GM12872 (cell line): ENCODE measurements at regions not wholly inside any gene's neighbourhood (a gene's known extent, or its start where the extent isn't known, plus 50 kb on each side); places are given as distances from the start of the nearest gene placed in this dataset.

Source experiments
- TF ChIP-seq, protein P1 (sequence below): IDR thresholded peaks from 3 replicates; pipeline ENCODE4 v1.5.1; 2011; ENCODE audit warnings: low read depth, mild to moderate bottlenecking, low read length, moderate library complexity; ENCODE audit not compliant: insufficient read depth

DNA sequence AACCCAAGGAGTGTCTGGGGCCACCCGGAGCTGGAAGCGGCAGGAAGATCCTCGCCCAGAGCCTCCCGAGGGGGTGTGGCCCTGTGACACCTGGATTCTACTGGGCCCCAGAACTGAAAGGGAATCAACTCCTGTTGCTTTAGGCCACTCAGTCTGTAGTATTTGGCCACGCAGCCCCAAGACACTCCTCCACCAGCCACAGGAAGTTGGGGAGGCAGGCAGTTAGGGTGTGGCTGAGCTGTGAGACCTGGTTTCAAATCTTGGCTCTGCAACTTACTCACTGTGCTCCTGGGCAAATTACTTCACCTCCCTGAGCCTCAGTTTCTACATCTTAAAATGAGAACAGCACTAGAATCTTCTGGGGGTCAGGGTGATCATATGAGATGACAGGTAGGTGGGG is 119.8 kb upstream of the PPP1R26 start:
- TF ChIP-seq, protein P1, sequence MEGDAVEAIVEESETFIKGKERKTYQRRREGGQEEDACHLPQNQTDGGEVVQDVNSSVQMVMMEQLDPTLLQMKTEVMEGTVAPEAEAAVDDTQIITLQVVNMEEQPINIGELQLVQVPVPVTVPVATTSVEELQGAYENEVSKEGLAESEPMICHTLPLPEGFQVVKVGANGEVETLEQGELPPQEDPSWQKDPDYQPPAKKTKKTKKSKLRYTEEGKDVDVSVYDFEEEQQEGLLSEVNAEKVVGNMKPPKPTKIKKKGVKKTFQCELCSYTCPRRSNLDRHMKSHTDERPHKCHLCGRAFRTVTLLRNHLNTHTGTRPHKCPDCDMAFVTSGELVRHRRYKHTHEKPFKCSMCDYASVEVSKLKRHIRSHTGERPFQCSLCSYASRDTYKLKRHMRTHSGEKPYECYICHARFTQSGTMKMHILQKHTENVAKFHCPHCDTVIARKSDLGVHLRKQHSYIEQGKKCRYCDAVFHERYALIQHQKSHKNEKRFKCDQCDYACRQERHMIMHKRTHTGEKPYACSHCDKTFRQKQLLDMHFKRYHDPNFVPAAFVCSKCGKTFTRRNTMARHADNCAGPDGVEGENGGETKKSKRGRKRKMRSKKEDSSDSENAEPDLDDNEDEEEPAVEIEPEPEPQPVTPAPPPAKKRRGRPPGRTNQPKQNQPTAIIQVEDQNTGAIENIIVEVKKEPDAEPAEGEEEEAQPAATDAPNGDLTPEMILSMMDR, result no peak

DNA sequence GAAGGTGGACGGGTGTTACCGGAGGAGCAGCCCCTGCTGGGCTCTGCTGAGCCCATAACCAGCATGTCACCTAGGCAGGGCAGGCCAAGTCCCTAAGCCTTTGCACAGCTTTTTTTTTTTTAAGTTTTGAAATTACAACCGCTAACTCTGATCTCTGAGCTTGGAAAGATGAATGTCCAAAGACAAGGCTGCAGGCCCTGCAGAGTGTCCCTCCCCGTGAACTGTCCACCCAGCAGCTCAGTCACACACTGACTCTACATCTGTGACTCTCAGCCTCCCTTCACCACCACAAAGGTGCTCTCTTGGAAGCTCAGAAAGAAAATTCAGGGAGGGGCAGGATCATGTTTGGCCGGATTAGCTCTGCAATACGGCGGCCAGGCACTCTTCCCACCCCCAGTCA is 119.0 kb upstream of the PPP1R26 start:
- TF ChIP-seq, protein P1, result no peak

DNA sequence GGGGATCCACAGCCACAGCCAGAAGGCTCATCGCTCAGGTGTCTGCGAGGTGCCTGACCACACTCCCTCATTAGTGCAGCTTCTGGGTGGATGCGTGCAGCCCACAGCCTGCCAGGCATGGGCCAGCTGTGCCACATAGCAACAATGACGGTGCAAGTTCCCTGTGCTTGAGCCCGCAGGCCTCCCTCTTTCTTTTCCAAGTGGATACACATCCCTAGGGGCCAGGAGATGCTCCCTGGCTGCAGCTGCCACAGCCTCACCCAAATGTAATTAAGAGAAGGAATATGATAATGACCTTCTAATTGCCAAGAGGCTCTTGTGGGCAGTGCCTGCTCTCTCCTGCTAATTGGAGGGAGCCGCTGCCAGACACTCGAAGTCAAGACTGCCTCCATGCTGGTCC is 116.0 kb upstream of the PPP1R26 start:
- TF ChIP-seq, protein P1, result no peak

DNA sequence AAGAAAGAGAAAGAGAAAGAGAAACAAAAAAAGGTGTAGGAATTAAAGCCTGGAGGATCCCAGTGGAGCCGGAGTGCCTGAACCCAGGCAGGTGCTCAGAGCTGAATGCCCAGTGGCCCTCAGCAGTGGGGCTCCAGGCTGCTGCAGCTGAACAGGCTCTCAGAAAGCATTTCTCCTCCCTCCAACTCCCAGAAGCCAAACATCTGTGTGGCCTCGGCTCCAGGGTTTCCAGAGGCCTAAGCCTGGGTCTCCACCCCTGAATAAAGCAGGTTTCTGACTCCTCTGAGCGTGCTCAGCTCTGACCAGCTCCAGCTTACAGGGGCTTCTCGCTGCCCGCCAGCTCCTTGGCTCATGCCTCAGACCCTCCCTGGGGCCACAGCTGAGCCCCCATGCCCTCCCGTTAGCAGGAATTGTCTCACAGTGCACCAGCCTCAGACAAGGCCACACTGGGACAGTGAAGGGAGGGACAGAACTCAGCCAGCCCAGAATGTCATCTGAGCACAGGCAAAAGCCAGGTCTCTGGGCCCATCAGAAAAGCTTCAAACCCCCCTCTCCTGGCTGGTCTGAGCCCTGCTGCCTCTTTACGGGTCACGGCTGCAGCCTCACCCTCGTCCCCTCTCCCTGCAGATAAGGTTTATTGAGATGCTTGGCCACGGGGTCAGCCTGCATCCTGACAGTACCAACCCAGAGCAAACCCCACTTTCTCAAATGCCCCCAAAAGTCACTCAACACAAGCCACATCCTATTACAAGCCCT is 114.4 kb upstream of the PPP1R26 start:
- TF ChIP-seq, protein P1, result no peak

DNA sequence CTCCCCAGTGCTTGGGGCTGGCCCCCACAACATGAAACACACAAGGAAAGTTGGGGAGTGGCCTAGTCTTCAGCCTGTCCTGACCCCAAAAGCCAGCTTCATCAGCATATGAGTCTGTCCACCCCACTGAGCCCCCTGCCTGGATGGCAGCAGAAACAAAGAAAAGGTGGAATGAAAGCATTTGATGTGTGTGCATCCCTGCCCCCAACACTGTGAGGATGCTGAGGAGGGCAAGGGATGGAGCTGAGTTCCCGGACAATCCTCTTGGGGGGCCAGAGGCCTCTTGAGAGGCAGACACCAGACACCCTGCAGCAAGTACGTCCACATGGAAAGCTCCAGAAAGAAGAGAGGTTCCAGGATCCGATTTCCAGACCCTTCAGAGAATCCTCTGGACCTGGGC is 113.5 kb upstream of the PPP1R26 start:
- TF ChIP-seq, protein P1, result no peak

DNA sequence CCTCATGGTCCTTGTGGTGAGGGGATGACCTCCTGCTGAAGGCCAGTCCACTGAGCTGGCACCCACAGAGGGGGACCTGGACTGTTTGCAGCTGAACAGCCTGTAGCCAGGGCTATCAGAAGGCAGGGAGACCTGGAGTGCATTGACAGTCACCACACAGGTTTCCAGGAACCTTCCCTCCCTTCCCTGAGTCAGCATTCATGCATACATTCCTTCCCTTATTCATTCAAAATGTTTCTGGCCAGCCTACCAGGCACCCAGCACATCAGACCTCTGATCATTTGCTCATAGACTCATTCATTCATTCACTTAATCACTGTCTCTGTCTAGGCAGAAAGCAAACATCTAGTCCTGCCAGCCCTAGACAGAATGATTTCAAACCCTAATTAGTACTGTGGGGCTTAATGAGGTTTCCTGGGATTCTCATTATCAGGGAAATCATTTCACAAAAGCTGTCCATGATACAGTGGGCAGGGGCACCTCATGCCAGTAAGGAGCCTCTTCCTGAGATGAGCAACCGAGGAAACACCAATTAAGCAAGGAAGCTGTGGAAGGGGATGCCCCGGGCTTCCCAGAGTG is 110.1 kb upstream of the PPP1R26 start:
- TF ChIP-seq, protein P1, result no peak

DNA sequence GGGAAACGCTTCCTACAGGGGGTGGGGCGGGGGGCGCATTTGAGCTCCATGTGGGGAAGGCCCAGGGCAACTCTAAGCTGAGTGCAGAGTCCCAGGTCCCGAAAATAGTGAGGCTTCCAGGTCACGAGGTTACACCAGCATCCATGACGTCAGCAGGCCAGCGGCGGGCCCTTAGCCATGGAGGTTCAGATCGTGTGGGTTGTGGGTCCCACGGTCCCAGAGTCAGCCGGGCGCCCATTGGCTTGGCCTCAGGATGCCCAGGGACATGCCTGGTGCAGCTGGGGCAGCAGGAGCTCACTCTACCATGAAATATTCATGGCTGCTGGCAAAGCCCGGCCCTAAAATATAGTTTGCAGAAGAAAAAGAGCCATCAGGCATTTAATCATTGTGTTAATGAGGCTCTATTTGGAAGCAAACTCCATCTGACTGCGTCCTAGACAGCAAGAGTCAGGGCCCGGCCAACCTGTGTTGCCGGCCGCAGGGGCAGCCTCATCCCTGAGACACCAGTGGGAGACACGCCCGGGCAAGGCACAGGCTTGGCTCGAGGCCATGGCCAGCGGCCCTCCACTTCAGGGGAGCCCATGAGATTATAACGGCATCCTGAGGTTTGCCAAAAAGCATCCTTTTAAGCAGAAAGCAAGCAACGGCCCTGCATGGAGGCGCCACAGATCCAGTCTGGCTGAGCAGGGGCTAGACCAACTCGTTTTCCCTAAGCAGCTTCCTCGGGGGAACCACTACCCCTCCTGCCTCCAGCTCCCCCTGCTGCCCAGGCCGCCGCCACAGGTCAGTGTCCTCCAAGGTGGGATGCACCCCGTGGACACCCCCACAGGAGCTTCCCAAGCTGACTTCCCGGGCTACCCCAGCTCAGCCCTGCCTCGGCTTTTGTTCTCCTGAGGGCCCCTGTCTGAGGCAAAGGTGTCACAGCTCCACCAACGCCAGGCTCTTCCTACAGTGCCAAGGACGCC is 108.9 kb upstream of the PPP1R26 start:
- TF ChIP-seq, protein P1, result no peak
